Ovary (tissue), 7 donors: ENCODE measurements at regions not wholly inside any gene's neighbourhood (a gene's known extent, or its start where the extent isn't known, plus 50 kb on each side); places are given as distances from the start of the nearest gene placed in this dataset.

Experiments used
- DNase-seq, 5 donors: peaks; one replicate each; pipeline ENCODE4 v3.0.0-alpha.2; 2019 to 2020
- H3K27ac ChIP-seq, 2 donors: fragments of 200-600 bp; one replicate each; pipeline versions ENCODE4 v1.5.1 to v1.8.0; 2019 to 2022
- H3K27me3 ChIP-seq: fragments of 200-600 bp; one replicate; pipeline ENCODE4 v1.8.0; 2022
- H3K36me3 ChIP-seq: fragments of 200-600 bp; sonication (generic); one replicate; pipeline ENCODE4 v1.5.1; 2019
- H3K4me1 ChIP-seq: one replicate; pipeline ENCODE4 v1.8.1; 2013; ENCODE audit warnings: mild to moderate bottlenecking, moderate library complexity; ENCODE audit not compliant: insufficient read depth
- H3K4me3 ChIP-seq: fragments of 200-600 bp; sonication (generic); one replicate; pipeline ENCODE4 v1.5.1; 2017
- H3K9me3 ChIP-seq, 2 donors: fragments of 200-600 bp in 1 of 2; sonication (generic) in 1 of 2; one replicate each; pipeline versions ENCODE4 v1.5.1 to v1.8.1; 2013 to 2019; ENCODE audit warnings: mild to moderate bottlenecking in 1 of 2, moderate library complexity in 1 of 2
- CTCF ChIP-seq, 3 donors: fragments of 450-650 bp in 2 of 3; fragments of 200-600 bp in 1 of 3; IDR thresholded peaks; one replicate each; pipeline versions ENCODE4 v1.5.1 to v1.8.0; 2016 to 2022; ENCODE audit warnings: antibody characterized with exemption in 3 of 3, mild to moderate bottlenecking in 1 of 3
- EP300 ChIP-seq: sonication (generic); formaldehyde crosslinking; IDR thresholded peaks from one replicate; pipeline ENCODE4 v1.6.1; 2017; ENCODE audit warnings: antibody characterized with exemption
- POLR2A ChIP-seq: fragments of 450-650 bp; IDR thresholded peaks from one replicate; pipeline ENCODE4 v1.6.1; 2017; ENCODE audit warnings: antibody characterized with exemption, mild to moderate bottlenecking, moderate library complexity
- WGBS, 3 donors: extraction: QIAGEN DNeasy Blood & Tissue Kit in 1 of 3; methylation state at CpG; one replicate each; pipeline versions ENCODE4 v1.1.5 to v1.1.7; 2013 to 2017; 5-methylcytosine and 5-hydroxymethylcytosine counted together
- intact Hi-C, 4 donors: fragments of 100-400 bp; cut with DNase I; formaldehyde crosslinking; loops; one replicate each; pipeline versions ENCODE4 v1.11.0 to v1.15.1; 2022 to 2023
- donor health status: DM: no; HTN: no; CAD: no; lungs with moderate emphysema.
- donor health status: DM: no; HTN: no; CAD: no.
- donor health status: Bipolar disorder and iron deficiency.
- donor health status: DM: no; HTN: no; CAD: no.
- donor health status: DM: yes; HTN: yes; CAD: no.

- no peak overlapping the region for H3K4me3 ChIP-seq
- 50 to 71% (median 52%) methylated on average over 2 of the region's 2 CpGs for WGBS, 3 donors
Measured at GRCh38 chr16:62445909-62446308, 409.7 kb upstream of the CDH8 start.

GRCh38 chr16:62424206-62424605 lies 388.0 kb upstream of the CDH8 start:
- no peak for DNase-seq
- Histone ChIP-seq H3K9me3 (no peaks in the 10 kb centered on the region), H3K4me3 (no peak overlapping the region), H3K36me3 (no peaks in the 10 kb centered on the region), H3K4me1 (no peaks in the 10 kb centered on the region), H3K27me3 (no peaks in the 10 kb centered on the region), H3K27ac (no peak overlapping the region)
- TF ChIP-seq POLR2A (no peak), EP300 (no peak), CTCF (IDR thresholded peaks at IDR 0.05) (no peak)
- intact Hi-C loops: no loop called here
- 41 to 58% (median 43%) methylated on average over 4 of the region's 4 CpGs for WGBS, 3 donors

More at GRCh38 chr16:62445909-62446308, 409.7 kb upstream of the CDH8 start:
- TF ChIP-seq CTCF (IDR thresholded peaks at IDR 0.05): no peak
- TF ChIP-seq EP300: no peak
- TF ChIP-seq POLR2A: no peak
- no peaks in the 10 kb centered on the region for H3K27me3 ChIP-seq
- H3K9me3 ChIP-seq: no peaks in the 10 kb centered on the region
- intact Hi-C loops: no loop called here
- H3K4me1 ChIP-seq: no peaks in the 10 kb centered on the region
- no peaks in the 10 kb centered on the region for H3K36me3 ChIP-seq
- no peak for DNase-seq
- H3K27ac ChIP-seq: no peak overlapping the region

GRCh38 chr16:62408760-62409159 lies 372.5 kb upstream of the CDH8 start:
- Histone ChIP-seq H3K27ac (no peak overlapping the region), H3K4me1 (no peaks in the 10 kb centered on the region), H3K36me3 (no peaks in the 10 kb centered on the region), H3K9me3 (no peaks in the 10 kb centered on the region), H3K4me3 (no peak overlapping the region), H3K27me3 (no peaks in the 10 kb centered on the region)
- TF ChIP-seq POLR2A (no peak), EP300 (no peak), CTCF (IDR thresholded peaks at IDR 0.05) (no peak)
- 74 to 81% (median 79%) methylated on average over 23 of the region's 23 CpGs for WGBS, 3 donors
- no peak for DNase-seq
- intact Hi-C loops: no loop called here

GRCh38 chr16:62406387-62406786 lies 370.1 kb upstream of the CDH8 start:
- intact Hi-C loops: no loop called here
- no peak for DNase-seq

More at GRCh38 chr16:62406387-62406786, 370.1 kb upstream of the CDH8 start:
- TF ChIP-seq CTCF (IDR thresholded peaks at IDR 0.05) (no peak), EP300 (no peak), POLR2A (no peak)
- H3K9me3 ChIP-seq: no peaks in the 10 kb centered on the region
- no peaks in the 10 kb centered on the region for H3K36me3 ChIP-seq
- no peak overlapping the region for H3K27ac ChIP-seq
- no peaks in the 10 kb centered on the region for H3K27me3 ChIP-seq
- H3K4me3 ChIP-seq: no peak overlapping the region
- H3K4me1 ChIP-seq: no peaks in the 10 kb centered on the region
